Cardiac muscle cell (in vitro differentiated cells and primary cell): ENCODE measurements at regions not wholly inside any gene's neighbourhood (a gene's known extent, or its start where the extent isn't known, plus 50 kb on each side); places are given as distances from the start of the nearest gene placed in this dataset.
A peak's percentile ranks its signal among the peaks of the same experiment; 100 is the strongest.
"Not testable (repeated sequence)": the region's sequence is repeated elsewhere in the genome, so short reads cannot be mapped to it uniquely, and the experiment has no call there.

Experiments
- DNase-seq, 2 donors: peaks; one replicate each; pipeline versions ENCODE4 v3.0.0 to v3.0.0-alpha.2; 2010 to 2017; ENCODE audit warnings: low read depth in 1 of 2, low spot score in 1 of 2
- H3K27ac ChIP-seq: fragments of 200-600 bp; sonication (generic); 2 replicates; pipeline ENCODE4 v1.5.1; 2016
- H3K27me3 ChIP-seq: fragments of 200-600 bp; sonication (generic); 2 replicates; pipeline ENCODE4 v1.6.0; 2016; ENCODE audit warnings: control low read depth
- H3K36me3 ChIP-seq: fragments of 200-600 bp; sonication (generic); 2 replicates; pipeline ENCODE4 v1.5.1; 2016; ENCODE audit warnings: control low read depth
- H3K4me1 ChIP-seq: fragments of 200-600 bp; sonication (generic); 2 replicates; pipeline ENCODE4 v1.8.1; 2017; ENCODE audit warnings: low read depth, mild to moderate bottlenecking, mixed run types
- H3K4me3 ChIP-seq: fragments of 200-600 bp; sonication (generic); 2 replicates; pipeline ENCODE4 v1.5.1; 2016; ENCODE audit warnings: mild to moderate bottlenecking
- H3K9me3 ChIP-seq: fragments of 200-600 bp; sonication (generic); 2 replicates; pipeline ENCODE4 v1.5.1; 2017; ENCODE audit warnings: low read depth, mild to moderate bottlenecking, control low read depth
- TF ChIP-seq, protein P1 (sequence below): IDR thresholded peaks from 2 replicates; pipeline ENCODE4 v1.5.1; 2012; ENCODE audit warnings: low read depth, mild to moderate bottlenecking, low read length

DNA sequence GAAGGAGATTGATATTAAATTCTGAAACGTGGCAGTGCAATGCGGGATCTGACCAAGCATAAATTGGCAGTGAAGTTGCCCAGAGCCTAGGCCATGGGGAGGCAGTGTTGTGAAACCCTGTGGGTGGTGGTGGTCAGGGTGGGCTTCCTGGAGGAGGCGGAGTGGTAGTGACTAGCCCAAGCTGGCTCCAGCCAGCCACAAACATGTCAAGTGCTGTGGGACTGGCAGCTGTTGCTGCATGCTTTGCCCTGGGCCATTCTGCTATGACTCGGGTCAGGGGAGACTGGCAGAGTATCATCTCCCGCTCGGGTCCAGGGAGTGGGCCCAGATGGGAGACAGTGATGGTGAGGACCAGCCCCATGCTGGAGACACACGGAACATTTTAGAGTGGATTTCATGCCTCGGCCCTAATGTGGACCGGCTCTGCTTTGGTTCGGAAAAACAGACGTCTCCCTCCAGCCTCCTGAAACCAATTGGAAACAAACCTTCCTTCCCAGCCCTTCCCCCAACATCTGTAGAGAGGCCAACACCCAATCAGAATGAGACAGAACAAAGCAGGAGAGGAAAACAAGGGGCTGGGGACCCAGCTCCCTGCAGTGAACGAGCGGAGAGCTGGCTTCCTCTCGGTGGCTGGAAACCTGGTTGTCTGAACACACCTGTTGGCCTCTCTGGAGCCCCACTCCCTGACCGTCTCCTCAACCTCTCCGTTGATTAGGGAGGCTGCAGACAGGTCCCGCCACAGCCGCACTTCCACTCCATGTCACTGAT lies 58.2 kb downstream of the TMEM270 start:
- TF ChIP-seq, protein P1, sequence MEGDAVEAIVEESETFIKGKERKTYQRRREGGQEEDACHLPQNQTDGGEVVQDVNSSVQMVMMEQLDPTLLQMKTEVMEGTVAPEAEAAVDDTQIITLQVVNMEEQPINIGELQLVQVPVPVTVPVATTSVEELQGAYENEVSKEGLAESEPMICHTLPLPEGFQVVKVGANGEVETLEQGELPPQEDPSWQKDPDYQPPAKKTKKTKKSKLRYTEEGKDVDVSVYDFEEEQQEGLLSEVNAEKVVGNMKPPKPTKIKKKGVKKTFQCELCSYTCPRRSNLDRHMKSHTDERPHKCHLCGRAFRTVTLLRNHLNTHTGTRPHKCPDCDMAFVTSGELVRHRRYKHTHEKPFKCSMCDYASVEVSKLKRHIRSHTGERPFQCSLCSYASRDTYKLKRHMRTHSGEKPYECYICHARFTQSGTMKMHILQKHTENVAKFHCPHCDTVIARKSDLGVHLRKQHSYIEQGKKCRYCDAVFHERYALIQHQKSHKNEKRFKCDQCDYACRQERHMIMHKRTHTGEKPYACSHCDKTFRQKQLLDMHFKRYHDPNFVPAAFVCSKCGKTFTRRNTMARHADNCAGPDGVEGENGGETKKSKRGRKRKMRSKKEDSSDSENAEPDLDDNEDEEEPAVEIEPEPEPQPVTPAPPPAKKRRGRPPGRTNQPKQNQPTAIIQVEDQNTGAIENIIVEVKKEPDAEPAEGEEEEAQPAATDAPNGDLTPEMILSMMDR: no peak

GRCh38 chr7:73919694-73920375 lies 58.9 kb downstream of the TMEM270 start:
- peaks cover 7% of the 10 kb centered on the region for H3K4me1 ChIP-seq
- no peaks in the 10 kb centered on the region for H3K27me3 ChIP-seq
- H3K36me3 ChIP-seq: no peaks in the 10 kb centered on the region
- H3K9me3 ChIP-seq: no peaks in the 10 kb centered on the region
- no peak overlapping the region for H3K27ac ChIP-seq
- TF ChIP-seq, protein P1: no peak
- DNase-seq: no peak
- no peak overlapping the region for H3K4me3 ChIP-seq

More for the DNA sequence above, 58.2 kb downstream of the TMEM270 start:
- Histone ChIP-seq H3K27ac (no peak overlapping the region), H3K36me3 (no peaks in the 10 kb centered on the region), H3K27me3 (no peaks in the 10 kb centered on the region), H3K9me3 (no peaks in the 10 kb centered on the region), H3K4me1 (peaks cover 7% of the 10 kb centered on the region), H3K4me3 (no peak overlapping the region)
- peak in 1 of 2 donors; percentile 23 for DNase-seq

DNA sequence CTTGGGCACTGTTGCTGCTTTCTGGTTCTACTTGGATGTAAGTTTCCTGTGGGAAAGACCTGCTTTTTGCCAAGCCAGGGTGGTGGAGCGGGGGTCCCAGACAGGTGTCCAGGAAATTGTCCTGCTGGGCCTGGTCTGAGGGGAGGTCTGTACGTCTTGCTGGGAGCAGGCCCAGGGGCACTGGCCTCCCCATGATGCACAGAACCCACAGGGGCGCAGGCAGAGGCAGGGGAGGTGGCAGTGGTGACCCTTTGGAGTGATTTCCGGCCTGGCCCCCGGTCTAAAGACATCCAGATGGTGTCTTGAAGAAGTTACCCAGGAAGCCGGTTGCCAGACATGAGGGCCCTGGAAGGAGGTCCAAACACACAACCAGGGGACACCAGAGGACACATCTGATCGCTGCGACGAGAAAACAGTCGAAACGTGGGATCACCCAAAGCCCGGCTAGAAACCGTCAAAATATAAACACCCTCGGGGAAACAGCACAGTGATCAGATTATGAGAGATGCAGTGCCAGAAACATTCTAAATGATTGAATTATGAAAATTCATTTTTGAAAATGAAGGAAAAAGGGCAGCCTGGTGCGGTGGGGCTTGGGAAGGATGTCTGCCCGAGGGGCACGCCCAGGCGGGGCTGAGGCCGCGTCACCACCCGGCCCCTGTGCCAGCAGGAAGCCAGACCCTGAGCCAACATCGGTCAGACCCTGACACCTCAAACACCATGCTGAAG lies 59.6 kb downstream of the TMEM270 start:
- Histone ChIP-seq H3K4me1 (peaks cover 7% of the 10 kb centered on the region), H3K9me3 (no peaks in the 10 kb centered on the region), H3K4me3 (no peak overlapping the region), H3K27ac (no peak overlapping the region), H3K36me3 (no peaks in the 10 kb centered on the region), H3K27me3 (no peaks in the 10 kb centered on the region)
- TF ChIP-seq, protein P1: no peak
- no peak for DNase-seq

- TF ChIP-seq, protein P1: no peak
- no peak overlapping the region for H3K27ac ChIP-seq
- H3K27me3 ChIP-seq: no peaks in the 10 kb centered on the region
- no peaks in the 10 kb centered on the region for H3K9me3 ChIP-seq
- H3K4me1 ChIP-seq: peaks cover 7% of the 10 kb centered on the region
- DNase-seq: no peak
- H3K4me3 ChIP-seq: no peak overlapping the region
- no peaks in the 10 kb centered on the region for H3K36me3 ChIP-seq
Measured at GRCh38 chr7:73921623-73922528, 60.9 kb downstream of the TMEM270 start.

GRCh38 chr7:73928644-73929043 lies 67.7 kb downstream of the TMEM270 start:
- H3K4me3 ChIP-seq, H3K4me1 ChIP-seq, H3K27me3 ChIP-seq, H3K27ac ChIP-seq, H3K36me3 ChIP-seq, DNase-seq, H3K9me3 ChIP-seq: not testable (repeated sequence)
